ENCODE measurements at regions not wholly inside any gene's neighbourhood (a gene's known extent, or its start where the extent isn't known, plus 50 kb on each side); places are given as distances from the start of the nearest gene placed in this dataset.

- no peak overlapping the region for H3K27ac Mint-ChIP-seq (ENCODE audit: unreplicated experiment)
- H3K27me3 Mint-ChIP-seq (ENCODE audit: low read depth) = no peaks in the 10 kb centered on the region
- peaks cover 2% of the 10 kb centered on the region for H3K9me3 Mint-ChIP-seq (ENCODE audit: low read depth)
- TF ChIP-seq CTCF (IDR thresholded peaks at IDR 0.05) = no peak
- peaks cover 2% of the 10 kb centered on the region for H3K36me3 Mint-ChIP-seq (ENCODE audit: low read depth)
- H3K4me3 Mint-ChIP-seq (ENCODE audit: unreplicated experiment) = no peak overlapping the region
- peaks cover 4% of the 10 kb centered on the region for H3K4me1 Mint-ChIP-seq (ENCODE audit: low read depth)
- no peak for DNase-seq (ENCODE audit: low spot score)
Observed at GRCh38 chr5:118565335-118565971, 422.9 kb downstream of the DTWD2 start.

- no peak overlapping the region for H3K27ac Mint-ChIP-seq (ENCODE audit: unreplicated experiment)
- DNase-seq (ENCODE audit: low spot score) = no peak
- H3K36me3 Mint-ChIP-seq (ENCODE audit: low read depth) = peaks cover 2% of the 10 kb centered on the region
- H3K27me3 Mint-ChIP-seq (ENCODE audit: low read depth) = no peaks in the 10 kb centered on the region
- H3K9me3 Mint-ChIP-seq (ENCODE audit: low read depth) = no peaks in the 10 kb centered on the region
- no peak for TF ChIP-seq CTCF (IDR thresholded peaks at IDR 0.05)
- H3K4me3 Mint-ChIP-seq (ENCODE audit: unreplicated experiment) = no peak overlapping the region
- peaks cover 24% of the 10 kb centered on the region for H3K4me1 Mint-ChIP-seq (ENCODE audit: low read depth)
Observed at GRCh38 chr5:118561971-118562370, 426.4 kb downstream of the DTWD2 start.

GRCh38 chr5:118561235-118561634 is 427.1 kb downstream of the DTWD2 start:
- no peak for TF ChIP-seq CTCF (IDR thresholded peaks at IDR 0.05)
- H3K9me3 Mint-ChIP-seq (ENCODE audit: low read depth) = no peaks in the 10 kb centered on the region
- peaks cover 2% of the 10 kb centered on the region for H3K36me3 Mint-ChIP-seq (ENCODE audit: low read depth)
- no peak overlapping the region for H3K27ac Mint-ChIP-seq (ENCODE audit: unreplicated experiment)
- DNase-seq (ENCODE audit: low spot score) = no peak
- H3K4me1 Mint-ChIP-seq (ENCODE audit: low read depth) = peaks cover 24% of the 10 kb centered on the region
- no peak overlapping the region for H3K4me3 Mint-ChIP-seq (ENCODE audit: unreplicated experiment)
- H3K27me3 Mint-ChIP-seq (ENCODE audit: low read depth) = no peaks in the 10 kb centered on the region

GRCh38 chr5:118558871-118559270 is 429.5 kb downstream of the DTWD2 start:
- Mint-ChIP-seq H3K36me3 (ENCODE audit: low read depth) (peaks cover 2% of the 10 kb centered on the region), H3K27ac (ENCODE audit: unreplicated experiment) (no peak overlapping the region), H3K9me3 (ENCODE audit: low read depth) (no peaks in the 10 kb centered on the region), H3K4me3 (ENCODE audit: unreplicated experiment) (no peak overlapping the region), H3K27me3 (ENCODE audit: low read depth) (no peaks in the 10 kb centered on the region), H3K4me1 (ENCODE audit: low read depth) (peaks cover 31% of the 10 kb centered on the region)
- no peak for DNase-seq (ENCODE audit: low spot score)
- no peak for TF ChIP-seq CTCF (IDR thresholded peaks at IDR 0.05)

- Mint-ChIP-seq H3K4me1 (ENCODE audit: low read depth) (peaks cover 37% of the 10 kb centered on the region), H3K27ac (ENCODE audit: unreplicated experiment) (no peak overlapping the region), H3K9me3 (ENCODE audit: low read depth) (no peaks in the 10 kb centered on the region), H3K4me3 (ENCODE audit: unreplicated experiment) (no peak overlapping the region), H3K36me3 (ENCODE audit: low read depth) (peaks cover 2% of the 10 kb centered on the region), H3K27me3 (ENCODE audit: low read depth) (no peaks in the 10 kb centered on the region)
- DNase-seq (ENCODE audit: low spot score) = no peak
- TF ChIP-seq CTCF (IDR thresholded peaks at IDR 0.05) = no peak
Observed at GRCh38 chr5:118557251-118557661, 431.1 kb downstream of the DTWD2 start.
